Germinal center (tissue), 1 donor: ENCODE measurements at regions not wholly inside any gene's neighbourhood (a gene's known extent, or its start where the extent isn't known, plus 50 kb on each side); places are given as distances from the start of the nearest gene placed in this dataset.

ENCODE experiments used
- DNase-seq: peaks from one replicate; pipeline ENCODE4 v3.0.0; 2012; ENCODE audit warnings: mixed read lengths, low spot score

GRCh38 chr6:103047567-103047966 is 1654.1 kb downstream of the GRIK2 start:
- DNase-seq: no peak

- no peak for DNase-seq
Measured at GRCh38 chr6:103042336-103042735, 1648.8 kb downstream of the GRIK2 start.

- DNase-seq: no peak
Measured at GRCh38 chr6:103036846-103037245, 1643.3 kb downstream of the GRIK2 start.

- DNase-seq: no peak
Measured at GRCh38 chr6:103027271-103027931, 1633.9 kb downstream of the GRIK2 start.

- no peak for DNase-seq
Measured at GRCh38 chr6:103018426-103018825, 1624.9 kb downstream of the GRIK2 start.

- no peak for DNase-seq
Measured at GRCh38 chr6:103017878-103018277, 1624.4 kb downstream of the GRIK2 start.

- no peak for DNase-seq
Measured at GRCh38 chr6:103011605-103012004, 1618.1 kb downstream of the GRIK2 start.

GRCh38 chr6:103002282-103002681 is 1608.8 kb downstream of the GRIK2 start:
- no peak for DNase-seq

GRCh38 chr6:103001724-103002123 is 1608.2 kb downstream of the GRIK2 start:
- DNase-seq: no peak

GRCh38 chr6:103000688-103001087 is 1607.2 kb downstream of the GRIK2 start:
- DNase-seq: no peak

- DNase-seq: no peak
Measured at GRCh38 chr6:102995491-102995890, 1602.0 kb downstream of the GRIK2 start.

GRCh38 chr6:102994866-102995265 is 1601.4 kb downstream of the GRIK2 start:
- no peak for DNase-seq

GRCh38 chr6:102986086-102986485 is 1592.6 kb downstream of the GRIK2 start:
- DNase-seq: no peak

- no peak for DNase-seq
Measured at GRCh38 chr6:102984357-102984756, 1590.8 kb downstream of the GRIK2 start.

GRCh38 chr6:102981490-102982015 is 1588.0 kb downstream of the GRIK2 start:
- no peak for DNase-seq

GRCh38 chr6:102980951-102981350 is 1587.4 kb downstream of the GRIK2 start:
- DNase-seq: no peak

GRCh38 chr6:102961902-102962301 is 1568.4 kb downstream of the GRIK2 start:
- DNase-seq: no peak

- no peak for DNase-seq
Measured at GRCh38 chr6:102950967-102951366, 1557.5 kb downstream of the GRIK2 start.

- DNase-seq: no peak
Measured at GRCh38 chr6:102944475-102944874, 1551.0 kb downstream of the GRIK2 start.

GRCh38 chr6:102942206-102942605 is 1548.7 kb downstream of the GRIK2 start:
- no peak for DNase-seq

GRCh38 chr6:102936959-102937358 is 1543.5 kb downstream of the GRIK2 start:
- no peak for DNase-seq

GRCh38 chr6:102928109-102928508 is 1534.6 kb downstream of the GRIK2 start:
- no peak for DNase-seq

- DNase-seq: no peak
Measured at GRCh38 chr6:102918161-102918560, 1524.7 kb downstream of the GRIK2 start.

GRCh38 chr6:102911571-102911970 is 1518.1 kb downstream of the GRIK2 start:
- no peak for DNase-seq
